NOMO-1 (cell line): ENCODE measurements at regions not wholly inside any gene's neighbourhood (a gene's known extent, or its start where the extent isn't known, plus 50 kb on each side); places are given as distances from the start of the nearest gene placed in this dataset.

ENCODE experiments used
- DNase-seq, 2 experiments: peaks; one replicate each; lab custom pipeline; 2025; ENCODE audit not compliant: unreplicated experiment in 2 of 2; lab: John Stamatoyannopoulos, UW

GRCh38 chr14:97695456-97695981 lies 898.3 kb downstream of the VRK1 start:
- no peak for DNase-seq

- DNase-seq = no peak
Observed at GRCh38 chr14:97697772-97698171, 900.6 kb downstream of the VRK1 start.

GRCh38 chr14:97699026-97699425 lies 901.8 kb downstream of the VRK1 start:
- no peak for DNase-seq

- DNase-seq = no peak
Observed at GRCh38 chr14:97703006-97703760, 906.0 kb downstream of the VRK1 start.

GRCh38 chr14:97704316-97704885 lies 907.2 kb downstream of the VRK1 start:
- DNase-seq = no peak

- no peak for DNase-seq
Observed at GRCh38 chr14:97705107-97705506, 907.9 kb downstream of the VRK1 start.

GRCh38 chr14:97705976-97706375 lies 908.8 kb downstream of the VRK1 start:
- DNase-seq = no peak

GRCh38 chr14:97706819-97707218 lies 909.6 kb downstream of the VRK1 start:
- DNase-seq = no peak

- DNase-seq = no peak
Observed at GRCh38 chr14:97707603-97708002, 910.4 kb downstream of the VRK1 start.

GRCh38 chr14:97709552-97709951 lies 912.4 kb downstream of the VRK1 start:
- no peak for DNase-seq

- DNase-seq = no peak
Observed at GRCh38 chr14:97710726-97711125, 913.5 kb downstream of the VRK1 start.

- no peak for DNase-seq
Observed at GRCh38 chr14:97712471-97712870, 915.3 kb downstream of the VRK1 start.

- DNase-seq = no peak
Observed at GRCh38 chr14:97713023-97713422, 915.8 kb downstream of the VRK1 start.

GRCh38 chr14:97718886-97719442 lies 921.8 kb downstream of the VRK1 start:
- DNase-seq = no peak

GRCh38 chr14:97719931-97720330 lies 922.7 kb downstream of the VRK1 start:
- DNase-seq = no peak

GRCh38 chr14:97723351-97723750 lies 926.2 kb downstream of the VRK1 start:
- DNase-seq = no peak

- no peak for DNase-seq
Observed at GRCh38 chr14:97723819-97724218, 926.6 kb downstream of the VRK1 start.

GRCh38 chr14:97724265-97724731 lies 927.1 kb downstream of the VRK1 start:
- no peak for DNase-seq

- DNase-seq = no peak
Observed at GRCh38 chr14:97726676-97727075, 929.5 kb downstream of the VRK1 start.

- DNase-seq = no peak
Observed at GRCh38 chr14:97730706-97731105, 933.5 kb downstream of the VRK1 start.

- DNase-seq = no peak
Observed at GRCh38 chr14:97731800-97732199, 934.6 kb downstream of the VRK1 start.

GRCh38 chr14:97747316-97747715 lies 950.1 kb downstream of the VRK1 start:
- DNase-seq = no peak
